BJ (cell line): ENCODE measurements at regions not wholly inside any gene's neighbourhood (a gene's known extent, or its start where the extent isn't known, plus 50 kb on each side); places are given as distances from the start of the nearest gene placed in this dataset.
"Not testable (repeated sequence)": the region's sequence is repeated elsewhere in the genome, so short reads cannot be mapped to it uniquely, and the experiment has no call there.

ENCODE experiments used
- CTCF ChIA-PET: fragments of 350-600 bp; formaldehyde crosslinking; extraction: SDS; loops from one replicate; lab custom pipeline; 2021; ENCODE audit warnings: antibody characterized with exemption, inconsistent platforms; lab: Yijun Ruan, JAX
- POLR2A ChIA-PET: fragments of 300-600 bp; sonication (Branson Sonifier 250); formaldehyde crosslinking; extraction: SDS; loops from one replicate; lab custom pipeline; 2021; ENCODE audit warnings: antibody characterized with exemption; lab: Charles Lee
- DNase-seq: peaks from one replicate; pipeline ENCODE4 v3.0.0-alpha.2; 2011; ENCODE audit warnings: low read depth
- H3K27me3 ChIP-seq: 2 replicates; pipeline ENCODE4 v1.6.0; 2011; ENCODE audit warnings: low read length; ENCODE audit not compliant: control insufficient read depth, insufficient read depth
- H3K36me3 ChIP-seq: 2 replicates; pipeline ENCODE4 v1.5.1; 2011; ENCODE audit warnings: low read length; ENCODE audit not compliant: control insufficient read depth, insufficient read depth
- H3K4me3 ChIP-seq: 2 replicates; pipeline ENCODE4 v1.5.1; 2011; ENCODE audit warnings: low read depth, mild to moderate bottlenecking, control low read depth, low read length
- TF ChIP-seq, protein P1 (sequence below): IDR thresholded peaks from 2 replicates; pipeline ENCODE4 v1.5.1; 2011; ENCODE audit warnings: low read depth, mild to moderate bottlenecking, control low read depth, inconsistent platforms, low read length, moderate library complexity; ENCODE audit not compliant: insufficient read depth

DNA sequence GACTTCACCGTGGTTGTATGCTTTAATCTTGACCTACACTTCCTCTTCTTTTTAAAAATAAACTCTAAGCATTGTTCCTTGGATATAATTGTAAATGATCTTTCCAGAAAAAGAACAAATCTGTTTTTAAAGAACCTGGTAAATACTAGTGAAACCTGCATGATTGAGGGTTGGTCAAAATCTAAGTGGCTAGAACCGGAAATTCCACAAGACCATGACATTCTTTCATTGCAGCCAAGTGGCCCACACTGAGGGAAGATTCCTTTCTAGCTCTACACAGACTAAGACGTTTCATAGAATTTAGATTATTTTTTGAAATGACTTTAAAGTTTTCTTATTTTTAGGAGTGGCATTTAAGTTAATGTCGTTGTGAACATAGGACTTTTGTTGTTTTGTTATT lies 356.7 kb downstream of the NYAP2 start:
- H3K27me3 ChIP-seq = peaks cover 1% of the 10 kb centered on the region; the same call in 1 of the 2 replicates
- ChIA-PET CTCF (no interaction called here), POLR2A (no interaction called here)

GRCh38 chr2:225748609-225749008 lies 349.1 kb downstream of the NYAP2 start:
- ChIA-PET POLR2A (no interaction called here), CTCF (no interaction called here)
- TF ChIP-seq, protein P1, sequence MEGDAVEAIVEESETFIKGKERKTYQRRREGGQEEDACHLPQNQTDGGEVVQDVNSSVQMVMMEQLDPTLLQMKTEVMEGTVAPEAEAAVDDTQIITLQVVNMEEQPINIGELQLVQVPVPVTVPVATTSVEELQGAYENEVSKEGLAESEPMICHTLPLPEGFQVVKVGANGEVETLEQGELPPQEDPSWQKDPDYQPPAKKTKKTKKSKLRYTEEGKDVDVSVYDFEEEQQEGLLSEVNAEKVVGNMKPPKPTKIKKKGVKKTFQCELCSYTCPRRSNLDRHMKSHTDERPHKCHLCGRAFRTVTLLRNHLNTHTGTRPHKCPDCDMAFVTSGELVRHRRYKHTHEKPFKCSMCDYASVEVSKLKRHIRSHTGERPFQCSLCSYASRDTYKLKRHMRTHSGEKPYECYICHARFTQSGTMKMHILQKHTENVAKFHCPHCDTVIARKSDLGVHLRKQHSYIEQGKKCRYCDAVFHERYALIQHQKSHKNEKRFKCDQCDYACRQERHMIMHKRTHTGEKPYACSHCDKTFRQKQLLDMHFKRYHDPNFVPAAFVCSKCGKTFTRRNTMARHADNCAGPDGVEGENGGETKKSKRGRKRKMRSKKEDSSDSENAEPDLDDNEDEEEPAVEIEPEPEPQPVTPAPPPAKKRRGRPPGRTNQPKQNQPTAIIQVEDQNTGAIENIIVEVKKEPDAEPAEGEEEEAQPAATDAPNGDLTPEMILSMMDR = no peak
- no peaks in the 10 kb centered on the region for H3K27me3 ChIP-seq
- DNase-seq = no peak
- H3K36me3 ChIP-seq = no peaks in the 10 kb centered on the region
- no peak overlapping the region for H3K4me3 ChIP-seq

More for the DNA sequence above, 356.7 kb downstream of the NYAP2 start:
- H3K4me3 ChIP-seq = no peak overlapping the region
- TF ChIP-seq, protein P1 = no peak
- no peak for DNase-seq
- H3K36me3 ChIP-seq = no peaks in the 10 kb centered on the region

- CTCF ChIA-PET, H3K4me3 ChIP-seq, POLR2A ChIA-PET, H3K36me3 ChIP-seq, H3K27me3 ChIP-seq, DNase-seq: not testable (repeated sequence)
Measured at GRCh38 chr2:225743996-225744395, 344.5 kb downstream of the NYAP2 start.

- no peak for DNase-seq
- TF ChIP-seq, protein P1 = no peak
- Histone ChIP-seq H3K36me3 (no peaks in the 10 kb centered on the region), H3K4me3 (no peak overlapping the region), H3K27me3 (no peaks in the 10 kb centered on the region)
- CTCF ChIA-PET = interaction anchor here (0.8 to 1.6 kb wide), 2 partner anchors 15 to 993 kb away, joined by 3 read pairs; no protein-coding TSS in a partner anchor
- POLR2A ChIA-PET = no interaction called here
Measured at GRCh38 chr2:225742487-225742886, 343.0 kb downstream of the NYAP2 start.

DNA sequence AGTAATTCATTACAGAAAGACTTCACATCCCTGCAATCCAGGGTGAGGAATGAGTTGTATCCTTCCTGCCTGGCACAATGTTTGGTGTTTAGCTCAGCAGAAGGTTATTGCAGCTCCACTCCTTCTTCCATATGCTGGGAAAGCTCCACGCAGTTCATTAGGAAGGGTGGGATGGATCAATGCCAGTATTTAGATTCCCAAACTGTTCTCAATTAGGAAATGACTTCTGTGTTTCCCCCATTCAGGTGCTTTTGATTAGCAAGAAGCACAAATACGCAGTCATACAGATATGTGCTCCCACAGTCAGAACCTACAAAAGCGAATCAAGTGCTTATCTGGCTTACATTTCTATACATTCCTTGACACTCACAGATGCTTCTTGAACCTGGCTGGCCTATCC lies 340.6 kb downstream of the NYAP2 start:
- peak; percentile 23 for DNase-seq
- H3K36me3 ChIP-seq = no peaks in the 10 kb centered on the region
- TF ChIP-seq, protein P1 = no peak
- no peak overlapping the region for H3K4me3 ChIP-seq
- CTCF ChIA-PET = interaction anchor here (1.2 kb wide), 1 partner anchor 19 kb away, joined by 3 read pairs; no protein-coding TSS in a partner anchor
- H3K27me3 ChIP-seq = no peaks in the 10 kb centered on the region
- POLR2A ChIA-PET = no interaction called here

DNA sequence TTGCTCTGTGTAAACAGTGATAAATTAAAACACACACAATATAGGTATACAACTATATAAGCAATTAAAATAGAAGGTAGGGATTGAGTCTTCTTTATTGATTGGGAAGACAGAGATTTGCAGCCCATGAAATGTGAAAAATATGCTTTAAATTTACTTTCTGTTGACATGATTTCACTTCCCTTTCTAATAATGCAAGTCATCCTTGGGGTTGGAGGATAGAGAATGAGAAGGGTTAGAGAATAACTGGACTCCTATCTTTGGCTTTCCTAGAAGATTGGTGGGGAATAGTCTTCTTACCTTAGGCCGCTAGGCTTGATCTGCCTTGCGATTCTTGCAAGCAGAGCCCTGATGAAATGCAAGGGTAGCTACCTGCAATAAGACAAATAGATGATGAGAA lies 339.8 kb downstream of the NYAP2 start:
- Histone ChIP-seq H3K36me3 (no peaks in the 10 kb centered on the region), H3K4me3 (no peak overlapping the region), H3K27me3 (no peaks in the 10 kb centered on the region)
- ChIA-PET POLR2A (no interaction called here), CTCF (interaction anchor here (1.2 kb wide), 1 partner anchor 18 kb away, joined by 3 read pairs; no protein-coding TSS in a partner anchor)
- TF ChIP-seq, protein P1 = no peak
- no peak for DNase-seq
